ENCODE measurements at regions not wholly inside any gene's neighbourhood (a gene's known extent, or its start where the extent isn't known, plus 50 kb on each side); places are given as distances from the start of the nearest gene placed in this dataset.
"Not testable (repeated sequence)": the region's sequence is repeated elsewhere in the genome, so short reads cannot be mapped to it uniquely, and the experiment has no call there.

DNA sequence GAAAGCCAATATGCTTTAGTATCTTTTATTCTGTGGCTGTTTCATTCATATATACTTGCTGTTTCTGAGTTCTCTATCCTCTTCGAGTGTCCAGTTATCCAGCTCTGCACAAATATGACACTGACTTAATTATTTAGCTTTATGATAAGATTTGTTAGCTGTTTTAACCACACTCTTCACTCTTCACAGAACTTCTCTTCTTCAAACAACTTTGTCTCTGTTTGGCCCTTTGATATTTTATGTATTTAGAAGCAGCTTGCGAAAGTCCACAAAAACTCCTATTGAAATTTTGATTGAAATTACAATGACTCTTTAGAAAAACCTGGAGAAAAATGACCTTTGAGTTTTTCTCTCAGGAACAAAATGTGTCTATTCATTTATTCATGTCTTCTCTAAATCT lies 407.0 kb downstream of the CPS1 start:
- DNase-seq: no peak

DNA sequence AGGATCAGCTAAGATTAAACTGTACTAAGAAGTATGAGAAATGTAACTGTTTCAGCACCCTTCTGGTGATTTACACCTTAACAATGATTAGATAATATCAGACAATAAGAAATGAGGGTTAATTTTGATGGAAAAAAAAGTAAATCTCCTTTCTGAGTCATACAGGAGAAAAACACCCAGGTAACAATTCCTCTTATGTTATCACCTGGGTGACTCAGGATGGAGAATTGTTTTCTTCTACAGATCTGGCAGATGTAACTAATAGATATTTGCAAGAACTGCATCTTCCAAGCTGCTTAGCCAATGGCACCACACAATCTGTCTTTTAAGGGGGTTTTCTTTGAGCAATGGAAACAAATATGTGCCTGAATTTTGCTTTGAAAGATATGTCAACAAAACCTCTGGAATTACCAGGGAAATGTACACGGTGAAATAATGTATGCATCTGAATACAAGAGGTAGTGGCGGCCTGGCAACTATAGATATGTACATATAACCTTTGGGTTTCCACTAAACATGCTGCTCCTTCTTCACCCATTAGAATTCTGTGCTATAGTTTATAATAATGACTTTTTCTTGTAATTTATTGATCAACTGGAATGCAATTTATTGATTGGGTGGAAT lies 407.9 kb downstream of the CPS1 start:
- DNase-seq: no peak

DNA sequence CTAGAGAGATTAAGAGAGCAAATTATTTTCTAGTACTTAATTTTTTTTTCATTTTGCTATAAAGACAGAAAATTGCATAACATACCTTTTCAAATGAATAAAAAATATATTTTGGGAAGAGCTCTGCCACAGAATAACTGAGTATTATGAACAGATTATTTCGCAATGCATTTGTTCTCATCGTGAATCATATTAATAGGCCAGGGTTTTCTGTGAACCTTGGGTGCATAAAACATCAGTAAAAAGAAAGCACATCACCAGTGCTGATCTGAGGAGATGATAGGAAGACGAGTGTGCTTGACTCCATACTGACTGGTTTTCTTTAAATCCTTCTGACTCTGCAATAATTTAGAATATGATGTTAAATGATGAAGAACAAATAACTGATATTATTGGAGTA lies 409.1 kb downstream of the CPS1 start:
- no peak for DNase-seq

DNA sequence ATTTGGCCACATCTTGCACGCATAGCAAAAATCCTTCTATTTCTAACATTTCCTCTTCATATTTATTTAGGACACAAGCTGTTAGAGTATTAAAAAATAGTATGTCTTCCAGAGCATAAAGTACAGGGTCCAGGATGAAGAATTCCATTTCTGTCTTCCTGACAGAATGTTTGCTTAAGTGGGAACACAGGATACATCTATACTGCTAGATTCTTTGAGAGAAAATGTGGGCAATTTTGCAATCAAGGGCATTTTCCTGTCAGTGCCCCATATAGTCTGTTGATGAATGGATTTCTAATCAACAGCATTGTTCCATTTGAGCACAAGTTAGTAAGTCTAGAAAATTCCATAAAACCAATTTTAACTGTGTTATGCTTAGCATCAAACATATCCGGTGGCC lies 409.9 kb downstream of the CPS1 start:
- no peak for DNase-seq

DNA sequence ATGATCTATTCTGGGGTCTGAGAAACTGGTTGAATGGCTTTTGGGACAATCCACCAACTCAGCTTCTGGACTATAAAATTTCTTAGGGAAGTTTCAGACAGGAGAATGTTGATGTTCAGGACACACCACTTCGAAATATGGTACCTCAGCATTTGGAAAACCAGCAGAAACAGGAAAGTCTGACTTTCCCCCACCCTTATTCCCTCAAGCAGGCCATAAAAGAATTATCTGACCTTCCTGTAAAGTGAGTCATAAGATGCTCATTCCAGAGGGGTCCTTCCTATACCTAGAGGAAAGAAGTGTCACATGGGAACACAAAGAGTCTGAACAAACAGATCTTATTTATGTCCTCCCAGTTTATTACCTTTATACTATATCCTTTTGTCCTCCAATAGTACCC lies 415.0 kb downstream of the CPS1 start:
- no peak for DNase-seq

DNA sequence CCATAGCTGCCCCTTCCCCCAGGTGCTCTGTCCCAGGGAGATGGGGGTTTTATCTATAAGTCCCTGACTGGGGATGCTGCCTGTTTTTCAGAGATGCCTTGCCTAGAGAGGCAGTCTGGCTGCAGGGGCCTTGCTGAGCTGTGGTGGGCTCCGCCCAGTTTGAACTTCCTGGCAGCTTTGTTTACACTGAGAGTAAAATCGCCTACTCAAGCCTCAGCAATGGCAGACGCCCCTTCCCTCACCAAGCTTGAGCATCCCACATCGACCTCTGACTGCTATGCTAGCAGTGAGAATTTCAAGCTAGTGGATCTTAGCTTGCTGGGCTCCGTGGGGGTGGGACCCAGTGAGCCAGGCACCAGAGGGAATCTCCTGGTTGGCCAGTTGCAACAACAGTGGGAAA lies 430.4 kb downstream of the CPS1 start:
- not testable (repeated sequence) for DNase-seq

DNA sequence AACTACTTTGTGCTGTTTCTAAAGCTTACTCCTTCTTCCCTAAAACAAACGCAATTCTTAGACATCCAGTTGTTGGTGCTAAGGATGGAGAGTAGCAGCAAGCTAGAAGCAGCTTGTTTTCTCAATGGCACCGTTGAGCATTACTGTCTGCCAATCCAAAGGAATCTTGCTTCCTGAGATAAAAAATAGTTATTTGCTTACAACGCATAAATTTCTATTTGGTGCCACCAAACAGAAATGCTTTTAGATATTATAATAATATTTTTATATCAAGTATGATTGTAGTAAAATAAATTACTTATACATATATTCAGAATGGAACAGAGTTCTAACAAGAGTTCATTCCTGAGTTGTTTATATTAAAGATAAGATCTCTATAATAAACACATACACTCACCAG lies 434.7 kb downstream of the CPS1 start:
- DNase-seq: no peak

DNA sequence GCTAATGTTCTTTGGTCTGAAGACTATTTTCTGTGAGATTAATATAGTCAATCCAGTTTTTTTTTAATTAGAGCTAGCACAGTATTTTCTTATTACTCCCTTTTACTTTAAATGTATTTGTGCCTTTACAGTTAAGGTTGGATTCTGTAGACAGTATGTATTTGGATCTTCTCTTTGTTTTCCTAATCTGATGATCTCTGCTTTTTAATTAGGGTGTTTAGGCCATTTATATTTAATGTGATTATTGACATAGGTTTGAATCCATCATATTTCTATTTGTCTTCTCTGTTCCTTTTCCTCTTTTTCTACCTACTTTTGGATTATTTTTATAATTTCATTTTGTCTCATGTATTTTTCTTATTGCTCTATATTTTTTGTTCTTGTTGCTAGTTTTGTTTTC lies 437.7 kb downstream of the CPS1 start:
- DNase-seq: no peak

DNA sequence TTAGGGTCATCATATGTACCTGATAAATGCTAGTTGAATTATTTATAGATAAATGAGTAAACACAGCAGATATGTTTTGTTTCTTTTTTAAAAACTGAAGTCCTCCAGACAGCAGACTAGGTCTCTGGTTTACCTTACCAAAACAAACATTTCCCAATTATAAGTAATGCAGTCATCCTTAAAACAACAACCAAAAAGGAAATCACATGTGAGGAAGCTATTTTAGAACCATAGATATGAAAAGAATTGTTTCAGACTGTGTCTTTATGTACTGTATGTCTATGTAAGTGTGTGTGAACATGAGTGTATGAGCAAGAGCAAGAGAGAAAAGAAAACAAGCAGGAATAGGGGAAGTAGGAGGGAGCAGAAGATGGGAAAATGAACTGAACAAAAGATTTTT lies 441.0 kb downstream of the CPS1 start:
- DNase-seq: no peak

DNA sequence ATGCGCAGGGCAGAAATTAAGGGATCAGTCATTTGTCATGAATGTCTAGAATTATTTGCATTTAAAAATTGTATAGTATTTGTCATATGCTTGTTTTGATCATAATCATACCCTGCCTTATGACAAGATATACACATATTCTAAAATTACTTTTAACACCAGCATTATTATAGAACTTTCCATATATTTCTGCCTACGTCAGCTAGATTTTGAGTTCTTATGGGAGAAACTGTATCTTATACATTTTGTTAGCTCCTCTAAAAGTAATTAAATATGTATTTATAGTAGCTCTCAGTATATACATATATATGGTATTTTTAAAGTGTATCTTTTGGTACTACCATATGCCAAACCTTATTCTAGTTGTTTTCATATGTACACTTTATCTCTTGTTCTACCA lies 441.9 kb downstream of the CPS1 start:
- DNase-seq: no peak

DNA sequence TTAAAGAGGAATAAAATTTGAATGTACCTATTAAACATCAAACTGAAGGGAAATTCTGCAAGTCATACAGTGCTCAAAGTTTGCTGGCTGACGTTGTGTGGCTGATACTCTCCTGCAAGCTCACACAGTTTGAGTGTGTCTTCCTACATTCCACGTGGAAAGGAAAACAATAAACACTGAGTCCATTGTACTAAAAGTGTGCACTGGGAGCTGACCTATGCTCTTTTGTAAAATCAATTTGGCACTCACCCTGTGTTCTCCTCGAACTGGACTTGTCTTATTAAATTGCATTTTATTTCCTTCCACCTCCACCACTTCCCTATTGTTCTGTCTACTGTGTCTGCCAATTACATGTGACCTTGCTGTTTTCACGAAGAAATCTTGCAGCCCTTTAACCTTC lies 458.0 kb downstream of the CPS1 start:
- DNase-seq: no peak

DNA sequence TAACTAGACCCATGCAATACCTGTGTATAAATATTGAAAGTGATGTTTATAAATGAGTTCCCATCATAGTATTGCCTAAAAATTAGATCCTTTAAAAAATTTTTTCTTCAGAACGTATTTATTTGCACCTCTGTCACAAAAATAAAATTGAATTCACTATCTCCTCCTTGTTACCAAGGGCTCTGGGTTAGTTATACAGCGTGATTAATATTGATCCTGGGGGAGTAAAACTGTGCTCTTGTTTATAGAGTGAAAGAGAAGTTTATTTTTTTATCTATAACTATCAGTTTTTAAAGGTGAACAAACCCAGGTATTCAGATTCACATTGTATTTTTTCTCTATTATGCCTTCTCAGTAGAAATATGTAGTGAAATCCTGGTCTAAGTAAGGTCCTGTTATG lies 458.5 kb downstream of the CPS1 start:
- no peak for DNase-seq

DNA sequence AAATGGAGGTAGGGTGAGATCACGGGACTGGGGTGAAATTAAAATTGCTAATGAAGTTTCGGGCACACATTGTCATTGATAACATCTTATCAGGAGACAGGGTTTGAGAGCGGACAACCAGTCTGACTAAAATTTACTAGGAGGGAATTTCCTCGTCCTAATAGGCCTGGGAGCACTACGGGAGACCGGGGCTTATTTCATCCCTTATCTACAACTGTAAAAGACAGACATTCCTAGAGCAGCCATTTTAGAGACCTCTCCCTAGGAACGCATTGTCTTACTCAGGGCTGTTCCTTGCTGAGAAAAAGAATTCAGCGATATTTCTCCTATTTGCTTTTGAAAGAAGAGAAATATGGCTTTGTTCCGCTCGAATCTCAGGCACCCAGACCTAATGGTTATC lies 468.7 kb downstream of the CPS1 start:
- not testable (repeated sequence) for DNase-seq

DNA sequence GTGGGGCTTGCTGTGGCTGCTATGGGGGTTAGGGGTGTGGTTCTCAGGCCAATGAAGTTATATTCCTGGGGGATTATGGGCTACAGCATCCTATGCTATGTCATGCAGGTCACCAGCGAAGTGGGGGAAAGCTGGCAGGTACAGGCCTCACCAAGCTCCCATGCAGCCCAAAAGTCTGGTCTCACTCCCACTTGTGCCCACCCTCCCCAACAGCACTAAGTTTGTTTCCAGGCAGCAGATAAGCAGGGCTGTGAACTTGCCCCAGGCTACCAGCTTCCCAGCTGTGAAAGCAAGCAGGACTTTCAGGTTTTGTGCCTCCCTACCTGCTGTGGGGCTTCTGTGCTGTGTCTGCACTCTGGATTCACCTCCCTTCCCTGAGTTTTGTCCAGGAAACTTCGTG lies 469.7 kb downstream of the CPS1 start:
- DNase-seq: no peak

DNA sequence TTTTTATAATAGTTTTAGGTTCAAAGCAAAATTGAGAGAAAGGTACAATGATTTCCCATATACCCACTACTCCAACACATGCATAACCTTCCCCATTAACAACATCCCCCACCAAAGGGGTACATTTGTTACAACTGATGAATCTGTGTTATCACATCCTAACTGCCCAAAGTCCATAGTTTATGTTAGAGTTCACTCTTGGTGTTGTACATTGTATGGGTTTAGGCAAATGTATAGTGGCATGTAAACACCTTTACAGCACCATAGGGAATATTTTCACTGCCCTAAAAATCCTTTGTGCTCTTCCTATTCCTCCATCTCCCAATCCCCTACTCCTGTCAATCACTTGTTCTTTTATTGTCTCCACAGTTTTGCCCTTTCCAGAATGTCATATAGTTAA lies 471.6 kb downstream of the CPS1 start:
- no peak for DNase-seq

DNA sequence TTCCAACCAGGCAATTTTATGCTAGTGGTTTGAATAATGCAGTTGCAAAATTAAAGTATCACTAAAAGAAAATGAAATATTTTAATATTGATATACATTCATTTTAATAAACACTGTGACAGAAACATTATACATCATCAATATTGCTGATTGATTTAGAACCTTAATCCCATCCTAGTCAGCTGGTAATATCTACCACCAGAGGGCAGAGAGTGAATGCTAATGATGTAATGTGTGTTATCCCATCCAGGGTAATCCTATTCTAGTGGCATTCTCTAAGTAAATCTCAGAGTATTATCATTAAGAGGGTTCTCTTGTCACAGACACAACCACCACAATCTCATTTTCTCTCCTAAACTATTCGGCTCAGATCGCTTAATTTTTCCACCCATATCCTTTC lies 477.4 kb downstream of the CPS1 start:
- peak; percentile 0 for DNase-seq

DNA sequence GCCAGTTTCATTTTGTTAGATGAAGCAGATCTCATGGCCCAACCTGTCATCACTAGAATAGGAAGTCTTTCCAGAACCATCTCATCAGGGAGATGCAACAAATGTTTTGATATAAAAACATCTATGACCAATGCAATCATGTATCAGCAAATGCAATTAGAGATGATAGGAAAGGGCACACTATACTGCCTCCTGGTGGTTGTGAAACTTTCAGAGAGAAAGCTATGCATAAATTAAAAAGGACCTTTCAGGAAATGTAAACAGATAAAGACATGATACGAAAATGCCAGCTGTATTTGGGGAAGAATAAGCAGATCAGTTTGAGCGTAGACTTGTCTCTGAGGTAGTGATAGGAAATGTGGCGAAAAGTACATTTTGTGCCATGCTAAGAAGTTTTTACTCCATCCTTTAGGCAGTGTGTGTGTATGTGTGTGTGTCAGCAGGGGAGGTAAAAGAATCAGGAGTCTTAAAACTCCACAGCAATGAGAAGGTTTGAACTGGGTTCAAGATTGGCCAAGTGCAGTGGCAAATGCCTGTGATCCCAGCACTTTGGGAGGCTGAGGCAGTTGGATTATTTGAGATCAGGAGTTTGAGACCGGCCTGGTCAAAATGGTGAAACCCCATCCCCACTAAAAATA lies 479.3 kb downstream of the CPS1 start:
- peak; percentile 2 for DNase-seq

DNA sequence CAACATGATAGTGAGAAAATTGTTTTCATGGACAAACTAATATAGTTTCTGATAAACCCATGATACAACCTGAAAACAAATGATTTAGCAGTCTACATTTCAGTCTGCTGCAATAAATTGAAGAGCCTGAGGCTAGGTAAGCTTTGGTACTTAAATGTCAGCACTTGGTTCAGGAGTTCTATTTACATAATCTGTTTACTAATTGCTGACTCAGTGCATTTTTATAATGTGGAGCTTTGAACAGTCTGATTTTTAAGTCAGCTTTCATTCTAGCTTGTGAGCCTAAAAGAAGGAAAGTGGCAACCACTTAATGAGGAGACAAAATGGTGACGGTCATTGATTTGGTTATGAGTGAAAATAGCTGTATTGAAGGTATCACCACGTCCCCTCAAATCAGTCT lies 488.6 kb downstream of the CPS1 start:
- no peak for DNase-seq

DNA sequence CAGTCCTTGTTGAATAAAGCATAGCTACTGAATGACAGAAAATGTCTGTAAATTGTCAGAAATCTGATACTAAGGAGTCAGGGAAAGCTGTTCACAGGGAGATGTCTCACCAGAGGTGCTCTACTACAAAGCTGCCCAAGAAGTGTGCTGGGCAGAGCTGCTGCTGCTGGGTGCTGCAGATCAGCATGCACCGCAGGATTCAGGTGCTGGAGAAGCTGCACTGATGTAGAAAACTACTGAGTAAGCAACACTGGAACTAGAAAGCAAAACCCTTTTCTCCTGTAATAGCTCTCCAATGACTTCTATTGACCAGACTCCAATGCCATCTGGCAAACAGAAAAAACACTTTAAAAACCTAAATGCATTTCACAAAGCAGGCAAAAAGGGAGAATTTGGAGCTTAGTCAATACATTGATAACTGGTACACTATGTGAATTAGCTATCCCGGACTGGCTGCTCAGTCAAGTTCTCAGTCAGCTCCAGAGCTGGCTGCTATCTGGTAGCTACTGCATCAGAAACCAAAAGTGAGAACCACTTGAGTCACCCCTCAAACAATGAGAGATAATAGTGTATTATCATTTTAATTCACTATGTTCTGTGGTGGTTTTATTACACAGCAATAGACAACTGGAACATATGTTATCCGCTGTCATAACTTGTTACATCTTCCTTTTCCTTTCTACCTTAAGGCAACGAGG lies 493.1 kb downstream of the CPS1 start:
- DNase-seq: no peak

DNA sequence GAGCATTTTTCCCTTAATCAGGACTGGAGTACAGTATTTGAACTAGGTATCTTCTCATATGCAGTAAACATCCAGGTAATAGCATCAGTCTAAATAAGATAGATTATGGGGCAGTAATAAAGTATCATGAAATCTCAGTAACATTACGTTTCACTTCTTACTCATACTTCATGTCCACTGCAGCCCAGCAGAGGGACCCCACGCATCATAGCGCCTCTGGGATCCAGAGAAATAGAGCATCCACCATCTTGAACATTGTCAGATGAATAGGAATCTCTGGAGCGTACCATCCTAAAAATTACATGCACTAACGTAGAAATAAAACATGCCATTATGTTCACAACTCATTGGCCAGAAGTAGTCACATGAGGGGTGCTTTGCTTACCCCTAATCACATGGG lies 499.0 kb downstream of the CPS1 start:
- no peak for DNase-seq

DNA sequence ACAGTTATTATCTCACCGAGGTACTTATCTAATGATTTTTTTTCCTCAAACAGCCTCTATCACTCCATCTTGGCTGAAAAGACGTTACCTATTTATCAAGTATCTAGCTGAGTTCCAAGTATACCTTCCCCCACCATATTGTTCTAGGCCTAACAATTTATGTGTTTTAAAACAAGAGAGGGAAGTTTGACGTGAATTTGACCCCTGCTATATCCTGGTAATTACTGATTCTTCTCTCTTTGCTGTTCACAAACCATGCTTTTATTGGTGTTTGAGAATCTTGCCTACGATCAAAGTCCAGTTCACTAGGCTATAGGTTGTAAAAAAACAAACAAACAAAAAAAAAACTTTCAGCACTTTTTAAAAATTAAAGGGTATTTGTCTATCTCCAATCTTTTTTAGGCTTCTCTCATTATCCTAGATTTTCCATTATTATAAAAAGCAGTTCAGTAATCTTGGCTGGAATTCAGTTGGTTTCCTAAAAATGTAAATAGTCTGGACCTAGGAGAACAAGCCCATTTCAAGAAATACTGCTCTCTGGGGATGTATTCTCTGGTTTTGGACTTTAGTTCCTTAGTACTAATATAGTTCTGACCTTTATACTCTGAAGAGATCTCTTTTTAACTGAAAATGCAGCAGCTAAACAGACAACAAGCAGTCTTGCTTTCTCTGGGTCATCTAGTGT lies 505.4 kb downstream of the CPS1 start:
- no peak for DNase-seq

DNA sequence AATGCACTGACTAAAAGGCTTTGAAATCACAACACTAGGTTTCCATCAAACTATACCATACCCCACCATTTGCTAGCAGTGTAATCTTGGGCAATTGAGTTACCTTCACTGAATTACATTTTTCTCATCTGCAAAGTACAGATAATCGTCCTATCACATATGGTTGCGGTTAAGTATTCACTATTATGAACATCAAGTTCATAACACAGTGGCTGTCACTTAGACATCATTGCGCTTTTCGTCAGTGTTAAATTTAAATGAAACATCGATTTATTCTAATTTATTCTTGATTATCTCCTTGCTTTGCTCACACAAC lies 505.9 kb downstream of the CPS1 start:
- no peak for DNase-seq

DNA sequence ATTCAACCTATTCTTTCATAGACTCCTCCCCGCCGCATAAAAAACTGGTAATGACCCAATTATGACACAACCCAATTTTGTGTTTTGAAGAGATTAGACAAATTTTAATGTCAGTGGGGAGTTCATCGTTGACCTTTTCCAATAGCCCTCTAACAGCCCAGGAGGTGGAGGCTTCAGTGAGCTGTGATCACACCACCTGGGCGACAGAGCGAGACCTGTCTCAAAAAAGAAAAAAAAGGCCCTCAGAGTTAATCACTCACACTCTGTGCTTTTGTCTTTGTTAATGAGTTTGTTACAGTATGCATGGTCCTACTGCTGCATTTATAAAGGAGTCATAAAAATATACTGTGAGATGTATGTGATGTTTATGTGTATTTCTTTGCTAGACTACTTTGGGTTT lies 510.6 kb downstream of the CPS1 start:
- DNase-seq: no peak

Measured in fibroblast of skin of scalp (primary cell).